ELF-1 (cell line): ENCODE measurements at regions not wholly inside any gene's neighbourhood (a gene's known extent, or its start where the extent isn't known, plus 50 kb on each side); places are given as distances from the start of the nearest gene placed in this dataset.
"Not testable (repeated sequence)": the region's sequence is repeated elsewhere in the genome, so short reads cannot be mapped to it uniquely, and the experiment has no call there.

Source experiments
- DNase-seq: peaks from one replicate; pipeline ENCODE4 v3.0.0-alpha.2; 2016; ENCODE audit warnings: low read depth, low spot score

DNA sequence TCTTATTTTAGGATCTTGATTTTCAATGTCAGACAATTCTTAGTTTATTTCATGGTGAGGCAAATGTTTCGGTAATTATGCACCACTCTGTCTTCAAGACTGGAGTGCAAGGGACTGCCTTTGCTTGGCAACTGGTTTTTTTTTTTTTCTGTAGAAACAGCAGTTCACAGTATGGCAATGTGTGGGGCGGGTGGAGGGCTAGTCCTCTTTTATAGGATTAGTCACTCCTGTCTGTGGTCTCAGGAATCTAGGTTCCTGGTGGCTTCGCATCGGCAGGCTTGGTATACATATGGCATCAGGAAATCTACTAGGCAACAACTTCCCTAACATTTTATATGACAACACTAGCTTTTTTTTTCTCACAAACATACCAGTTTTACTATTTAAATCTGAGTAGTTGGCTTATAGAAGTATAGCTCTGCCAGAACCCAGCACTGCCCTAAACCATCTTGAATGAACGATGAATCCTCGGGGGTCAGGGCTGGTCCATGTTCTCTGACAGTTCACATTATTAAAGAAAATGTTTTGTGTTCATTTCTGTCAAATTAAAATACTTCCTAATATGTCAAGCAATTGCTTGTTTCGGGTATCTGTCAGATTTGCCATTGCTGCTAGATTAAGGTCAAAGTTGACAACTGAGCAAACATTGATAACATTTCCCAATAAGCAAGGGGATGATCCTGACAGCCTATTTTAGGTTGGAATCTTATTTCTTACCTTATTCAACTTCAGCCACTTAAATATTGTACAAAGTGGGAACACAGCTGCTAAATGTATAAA is 289.7 kb upstream of the VSTM2A start:
- no peak for DNase-seq

DNA sequence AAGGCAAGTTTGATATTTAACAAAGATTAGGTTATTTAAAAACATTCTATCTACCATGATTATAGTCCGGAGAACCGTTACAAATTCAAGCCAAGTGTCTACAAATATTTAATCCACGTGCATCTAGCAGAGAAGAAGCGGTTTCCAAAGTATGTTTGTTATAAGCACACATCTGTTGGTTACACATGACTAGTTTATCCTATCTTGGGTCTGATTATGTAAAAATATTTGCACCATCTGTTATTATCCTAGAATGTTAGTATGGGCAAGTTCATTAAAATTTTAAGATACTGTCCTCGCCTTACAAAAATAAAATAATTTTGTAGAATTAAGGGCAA is 289.2 kb upstream of the VSTM2A start:
- no peak for DNase-seq

DNA sequence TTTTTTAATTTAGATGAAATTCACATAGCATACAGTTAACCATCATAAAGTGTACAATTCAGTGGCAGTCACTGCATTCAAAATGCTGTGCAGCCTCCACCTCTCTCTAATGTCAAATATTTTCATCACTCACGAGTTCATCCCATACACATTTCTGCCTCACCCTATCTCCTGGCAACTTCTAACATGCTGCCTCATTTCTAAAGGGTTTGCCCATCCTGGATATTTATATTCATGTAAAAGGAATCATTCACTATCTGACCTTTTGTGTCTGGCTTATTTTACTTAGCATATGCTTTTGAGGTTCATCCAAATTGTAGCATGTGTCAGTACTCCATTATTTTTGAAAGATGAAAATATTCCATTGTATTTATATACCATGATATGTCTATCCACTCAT is 286.9 kb upstream of the VSTM2A start:
- DNase-seq, result no peak

DNA sequence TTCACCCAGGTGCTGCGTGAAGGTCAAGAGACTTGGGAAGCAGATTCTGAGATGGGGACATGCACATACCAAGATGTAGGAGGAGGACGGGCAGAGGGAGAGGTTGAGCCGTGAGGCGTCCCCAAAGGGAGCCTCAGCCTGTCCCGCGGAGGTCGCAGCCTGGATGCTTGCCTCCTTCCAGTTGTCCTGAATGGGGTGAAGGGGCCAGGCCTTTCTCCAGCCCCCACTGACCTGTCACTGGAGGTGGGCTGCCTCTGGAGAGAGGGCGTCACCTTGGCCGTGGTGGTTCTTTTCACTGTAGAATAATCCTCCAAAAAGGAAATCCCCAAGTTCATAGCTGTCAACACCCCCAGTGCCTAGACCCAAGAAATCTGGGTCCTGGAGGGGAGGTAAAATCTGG is 283.0 kb upstream of the VSTM2A start:
- DNase-seq, result no peak

DNA sequence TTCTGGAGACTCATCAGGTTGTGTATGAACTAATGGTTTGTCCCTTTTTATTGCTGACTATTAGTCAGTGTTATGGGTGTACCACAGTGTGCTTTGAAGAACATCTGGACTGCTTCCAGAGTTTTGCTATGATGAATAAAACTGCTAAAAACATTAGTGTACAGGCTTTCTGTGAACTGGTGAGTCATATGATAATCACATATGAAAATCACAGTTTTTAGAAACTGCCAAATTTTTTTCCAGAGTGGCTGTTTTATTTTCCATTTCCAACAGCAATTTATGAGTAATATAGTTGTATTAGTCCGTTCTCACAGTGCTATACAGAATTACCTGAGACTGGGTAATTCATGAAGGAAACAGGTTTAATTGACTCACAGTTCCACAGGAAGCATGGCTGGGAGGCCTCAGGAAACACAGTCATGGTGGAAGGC is 281.2 kb upstream of the VSTM2A start:
- no peak for DNase-seq

DNA sequence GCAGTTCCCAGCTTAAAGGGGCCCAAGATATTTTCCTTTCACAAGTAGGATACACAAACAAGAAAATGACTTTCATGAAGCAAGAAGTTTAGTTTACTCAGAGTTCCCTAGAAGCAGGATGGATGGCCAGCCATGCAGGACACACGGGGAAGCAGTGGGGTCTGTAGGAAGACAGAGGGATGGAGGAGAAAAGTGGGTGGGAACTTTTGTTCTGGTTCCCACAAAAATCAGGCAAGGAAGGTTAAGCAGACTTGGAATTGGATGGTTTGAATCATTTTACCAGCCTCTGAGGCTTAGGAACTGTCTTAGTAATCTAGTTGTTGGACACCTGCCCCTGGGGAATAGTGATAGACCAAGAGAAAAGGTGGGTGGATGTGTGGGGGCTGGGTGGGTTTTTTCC is 263.3 kb upstream of the VSTM2A start:
- peak; percentile 45 for DNase-seq

DNA sequence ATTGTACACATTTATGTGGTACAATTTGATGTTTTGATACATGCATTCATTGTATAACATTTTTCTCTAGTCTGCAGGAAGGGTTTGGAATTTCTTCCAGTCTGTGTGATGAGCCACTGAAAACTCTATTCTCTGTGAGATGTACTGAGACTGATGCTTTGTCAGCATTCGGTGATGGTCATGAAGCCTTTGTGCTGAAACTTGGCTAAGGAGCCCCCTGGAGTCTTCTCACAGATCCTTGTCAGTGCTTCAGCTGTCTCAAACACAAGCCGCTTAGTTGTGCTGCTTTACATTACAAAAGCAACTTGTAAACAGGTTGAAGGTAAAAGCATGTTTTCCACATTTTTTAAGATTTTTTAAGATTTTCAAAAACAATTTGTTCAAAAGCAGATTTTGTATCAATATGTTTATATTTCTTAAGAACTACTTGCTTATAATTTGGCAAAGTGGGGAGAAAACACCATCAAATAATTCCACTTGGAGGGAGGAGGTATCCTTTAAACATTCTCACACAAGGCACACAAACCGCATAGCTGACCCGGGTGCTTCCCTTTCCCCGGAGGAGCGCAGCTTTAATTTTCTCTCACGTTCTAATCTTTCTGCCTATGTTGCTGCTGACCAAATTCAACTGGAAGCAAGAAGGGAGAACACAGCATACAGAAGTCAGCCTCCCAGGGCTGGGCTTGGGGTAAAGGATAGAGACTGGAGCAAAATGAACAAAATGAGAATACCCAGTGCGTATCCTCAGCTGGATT is 249.8 kb upstream of the VSTM2A start:
- DNase-seq, result peak; percentile 67

DNA sequence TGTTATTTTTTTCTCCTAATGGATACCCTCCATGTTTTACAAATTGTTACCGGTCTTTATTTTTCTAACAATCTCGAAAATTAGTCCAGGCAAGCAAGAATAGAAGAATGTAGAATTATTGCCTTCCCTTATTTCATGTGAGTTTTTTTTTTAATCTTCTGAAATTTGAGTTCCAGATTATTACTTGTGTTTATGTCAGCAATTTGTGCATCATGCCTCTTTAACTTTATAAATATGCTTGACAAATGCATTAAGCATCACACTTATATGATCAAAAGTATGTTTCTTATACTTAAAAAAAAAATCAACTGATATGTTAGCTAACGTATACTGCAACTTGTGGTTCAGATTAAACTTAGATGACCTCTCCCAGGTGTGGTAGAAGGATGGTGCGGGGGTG is 242.7 kb upstream of the VSTM2A start:
- no peak for DNase-seq

DNA sequence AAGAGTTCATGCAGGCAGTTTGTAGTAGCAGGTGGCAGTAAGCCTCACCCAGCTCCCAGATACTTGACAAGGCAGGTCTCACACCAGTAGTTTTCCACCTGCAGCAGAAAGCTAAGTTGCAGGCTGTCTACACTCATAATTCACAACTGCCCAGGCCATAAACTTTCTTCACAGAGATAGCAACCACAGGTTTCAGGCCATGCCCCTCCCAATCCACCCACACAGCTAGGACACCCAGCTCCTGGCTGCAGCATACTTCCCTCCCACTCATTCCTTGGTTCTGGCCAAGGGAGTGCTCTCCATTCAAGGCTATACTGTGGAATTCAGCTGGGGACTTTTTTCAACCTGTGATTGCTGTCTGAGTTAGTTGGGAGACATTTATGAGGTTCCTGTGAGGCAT is 226.2 kb upstream of the VSTM2A start:
- DNase-seq, result not testable (repeated sequence)

DNA sequence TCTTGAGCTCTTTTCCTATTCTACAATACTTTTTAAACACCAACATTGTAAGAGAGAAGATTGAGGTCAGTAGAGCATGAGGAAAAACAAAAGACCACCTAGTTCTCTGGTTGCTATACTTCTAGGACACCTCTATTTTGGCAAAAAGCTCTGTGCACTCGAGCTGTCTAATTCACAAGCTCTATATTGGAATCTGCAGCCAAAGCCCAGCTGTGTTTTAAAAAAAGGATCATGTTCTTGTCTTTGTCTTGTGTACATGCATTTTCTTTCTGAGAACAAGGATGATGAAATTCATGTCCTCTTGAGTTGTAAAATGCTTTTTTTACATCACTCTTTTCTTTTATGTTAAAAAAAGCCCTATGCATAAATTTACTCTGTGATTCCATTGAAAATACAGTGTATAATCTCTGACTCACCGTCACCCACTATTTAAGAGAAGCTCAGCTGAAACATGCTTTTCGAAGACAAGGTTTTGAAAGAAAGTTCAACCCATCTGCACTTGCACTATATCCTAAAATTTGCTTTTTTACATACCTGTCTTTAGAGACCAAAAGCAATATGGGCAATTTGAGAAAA is 215.5 kb upstream of the VSTM2A start:
- no peak for DNase-seq

DNA sequence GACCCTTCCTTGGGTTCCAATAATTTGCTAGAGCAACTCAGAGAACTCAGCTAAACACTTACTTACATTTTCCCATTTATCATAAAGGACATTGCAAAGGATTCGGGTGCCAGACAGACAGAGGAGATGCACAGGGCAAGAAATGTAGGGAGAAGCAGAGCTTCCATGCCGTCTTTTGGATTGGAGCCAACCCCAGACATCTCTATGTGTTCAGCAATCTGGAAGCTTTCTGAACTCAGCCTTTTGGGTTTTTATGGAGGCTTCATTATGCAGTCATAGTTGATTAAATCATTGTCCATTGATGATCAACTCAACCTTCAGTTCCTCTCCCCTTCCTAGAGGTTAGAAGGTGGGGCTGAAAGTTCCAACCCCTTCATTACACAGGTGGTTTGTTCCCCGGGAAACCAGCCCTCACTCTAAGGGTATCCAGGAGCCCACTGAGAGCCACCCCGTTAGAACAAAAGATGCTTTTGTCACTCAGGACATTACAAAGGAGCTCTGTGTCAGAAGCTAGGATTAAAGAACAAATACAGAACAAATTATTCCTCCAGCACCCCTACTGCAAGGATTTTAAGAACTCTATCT is 211.9 kb upstream of the VSTM2A start:
- DNase-seq, result no peak

DNA sequence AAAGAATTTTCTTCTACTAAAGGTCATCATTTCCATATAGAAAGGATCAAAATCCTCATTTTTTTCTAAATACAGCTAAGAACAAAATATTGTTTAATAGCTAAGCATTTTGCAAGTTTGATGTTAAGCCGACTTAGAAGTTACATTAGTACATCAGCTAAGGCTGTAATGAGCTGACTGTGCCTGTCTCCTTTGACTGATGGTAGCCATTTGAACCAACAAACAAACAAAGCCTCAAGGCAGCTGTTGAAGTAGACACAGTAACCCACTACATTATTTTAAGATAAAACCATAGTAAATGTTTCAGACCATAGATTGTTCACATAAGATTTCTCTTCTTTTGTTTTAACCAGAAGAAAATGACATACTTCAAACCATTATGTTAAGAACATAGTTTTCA is 210.9 kb upstream of the VSTM2A start:
- no peak for DNase-seq

DNA sequence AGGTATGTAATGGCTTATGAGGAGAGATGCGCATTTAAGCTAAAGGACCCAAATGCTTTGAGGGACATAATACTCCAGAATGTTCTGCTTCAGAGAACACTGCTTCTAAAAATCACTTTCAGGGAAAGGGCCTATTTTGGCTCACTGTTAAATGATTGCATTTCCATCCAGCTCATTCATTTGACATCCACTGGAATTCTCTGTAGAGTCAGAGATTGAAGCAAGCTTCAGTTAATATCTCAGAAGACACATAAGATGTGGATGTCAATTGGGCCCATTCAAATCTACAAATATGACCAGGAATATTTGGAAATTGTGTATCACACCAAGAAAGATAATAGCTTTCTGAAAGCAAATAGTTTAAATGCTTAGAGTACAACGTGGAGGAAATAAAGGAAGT is 209.9 kb upstream of the VSTM2A start:
- no peak for DNase-seq

DNA sequence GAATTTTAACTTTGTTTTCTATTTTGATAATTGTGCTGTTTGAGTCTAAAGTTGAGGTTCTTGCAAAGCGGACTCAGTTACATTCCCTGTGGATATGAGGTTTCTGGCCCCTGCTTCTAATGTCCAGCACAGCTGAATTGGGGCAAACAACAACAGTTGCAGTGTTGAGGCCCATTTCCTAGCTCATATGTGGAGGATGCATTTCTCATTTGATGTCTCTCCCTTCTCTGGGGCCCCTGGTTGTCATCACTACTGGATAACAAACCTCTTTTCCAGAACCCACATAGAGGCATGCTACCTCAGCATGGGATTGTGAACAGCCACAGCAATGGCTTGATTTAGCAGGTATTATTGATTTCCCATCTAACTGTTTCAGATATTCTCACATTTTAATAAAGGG is 208.2 kb upstream of the VSTM2A start:
- DNase-seq, result no peak

DNA sequence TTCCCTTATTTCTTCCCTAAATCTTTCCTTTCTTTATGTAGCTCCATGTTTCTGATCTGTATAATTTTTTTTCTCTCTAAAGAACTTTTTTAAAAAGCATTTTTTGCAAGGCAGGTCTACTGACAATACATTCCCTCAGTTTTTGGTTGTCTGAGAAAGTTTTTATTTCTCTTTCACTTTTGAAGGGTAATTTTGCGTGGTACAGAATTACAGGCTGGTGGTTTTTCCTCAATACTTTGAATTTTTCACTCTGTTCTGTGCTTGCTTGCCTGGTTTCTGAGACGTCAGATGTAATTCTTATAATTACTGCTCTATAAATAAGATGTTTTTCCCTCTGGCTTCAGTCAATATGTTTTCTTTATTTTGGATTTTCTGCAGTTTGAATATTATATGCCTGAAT is 205.4 kb upstream of the VSTM2A start:
- DNase-seq, result no peak

DNA sequence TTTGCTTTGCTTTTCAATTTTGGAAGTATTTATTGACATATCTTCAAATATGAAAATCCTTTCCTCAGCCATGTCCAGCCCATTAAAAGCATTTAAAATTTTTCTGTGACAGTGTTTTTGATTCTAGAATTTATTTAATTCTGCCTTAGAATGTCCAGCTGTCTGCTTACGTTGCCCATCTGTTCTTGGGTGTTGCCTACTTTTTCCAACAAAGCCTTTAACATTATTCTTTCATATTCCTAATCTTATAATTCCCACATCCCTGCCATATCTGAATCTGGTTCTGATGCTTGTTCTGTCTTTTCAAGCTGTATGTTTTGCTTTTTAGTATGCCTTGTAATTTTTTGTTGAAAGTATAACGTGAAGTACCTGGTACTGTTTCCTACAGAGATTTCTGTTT is 204.7 kb upstream of the VSTM2A start:
- no peak for DNase-seq

DNA sequence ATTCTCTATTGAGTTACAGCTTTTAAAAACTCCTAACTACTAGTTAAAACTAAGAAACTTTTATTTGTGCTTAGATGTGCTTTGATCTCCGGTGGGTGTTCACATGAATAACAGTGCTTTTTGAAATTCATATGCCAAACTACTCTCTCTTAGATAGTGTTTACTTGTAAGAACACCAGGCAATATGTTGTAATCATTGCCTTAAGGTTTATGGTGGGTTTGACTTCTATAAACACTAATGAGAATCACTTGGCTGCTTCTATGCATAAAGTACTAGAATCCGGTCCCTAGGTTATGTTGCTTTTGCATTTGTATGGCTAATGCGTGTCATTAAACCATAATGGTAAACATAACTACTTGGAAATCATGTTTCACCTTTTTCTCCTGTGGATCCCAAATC is 203.9 kb upstream of the VSTM2A start:
- DNase-seq, result no peak

DNA sequence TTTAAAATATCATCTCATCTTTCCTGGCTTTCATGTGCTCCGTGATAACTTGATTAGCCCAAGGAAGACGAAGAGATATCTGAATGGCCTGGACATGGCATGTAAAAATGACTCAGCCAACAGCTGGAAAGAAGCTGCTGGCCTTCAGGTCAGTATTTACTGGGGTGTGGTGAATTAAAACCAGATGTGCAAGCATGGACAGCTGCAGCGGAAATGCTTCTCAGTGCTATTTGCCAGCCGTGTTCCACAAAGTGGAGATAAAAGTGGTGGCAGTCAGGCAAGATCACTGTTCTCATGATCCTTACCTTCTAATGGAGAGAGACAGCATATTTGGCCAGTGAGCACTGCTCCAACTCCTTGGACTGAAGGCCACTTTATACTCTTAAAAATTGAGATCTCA is 203.1 kb upstream of the VSTM2A start:
- DNase-seq, result no peak

DNA sequence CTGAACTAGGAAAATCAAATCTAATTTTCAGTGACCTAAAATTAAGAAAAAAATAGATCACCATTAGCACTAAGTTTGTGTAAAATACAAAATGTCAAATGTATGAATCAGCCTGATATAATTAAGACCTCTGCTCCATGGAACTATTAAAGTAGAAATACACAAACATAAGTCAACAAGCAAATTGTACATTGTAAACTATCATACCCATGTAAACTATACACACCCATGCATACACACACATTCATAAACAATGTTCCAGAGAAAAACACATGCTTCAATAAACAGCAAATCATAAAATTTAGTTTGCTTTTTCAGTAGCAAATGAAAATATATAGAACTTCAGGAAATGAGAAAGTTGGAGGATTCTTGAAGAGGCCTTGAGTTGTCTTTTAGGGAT is 199.7 kb upstream of the VSTM2A start:
- DNase-seq, result no peak

DNA sequence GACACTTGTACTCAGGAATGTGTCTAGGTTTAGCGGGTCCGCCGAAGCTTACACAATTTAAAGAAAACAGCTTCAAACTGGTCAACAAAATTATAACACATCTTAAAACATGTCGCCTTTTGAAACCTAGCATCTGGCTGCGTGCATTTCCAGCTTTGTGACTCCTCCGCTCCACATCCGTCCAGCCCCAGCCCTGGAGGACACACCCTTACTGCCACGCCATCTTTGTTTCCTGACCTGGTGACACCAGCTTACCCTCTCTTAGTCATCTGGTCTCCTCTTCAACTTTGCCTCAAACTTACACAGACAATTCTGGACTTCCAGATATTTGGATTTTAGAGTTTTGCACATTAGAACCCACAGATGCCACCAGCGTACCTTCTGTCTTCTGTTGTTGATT is 198.7 kb upstream of the VSTM2A start:
- DNase-seq, result no peak

DNA sequence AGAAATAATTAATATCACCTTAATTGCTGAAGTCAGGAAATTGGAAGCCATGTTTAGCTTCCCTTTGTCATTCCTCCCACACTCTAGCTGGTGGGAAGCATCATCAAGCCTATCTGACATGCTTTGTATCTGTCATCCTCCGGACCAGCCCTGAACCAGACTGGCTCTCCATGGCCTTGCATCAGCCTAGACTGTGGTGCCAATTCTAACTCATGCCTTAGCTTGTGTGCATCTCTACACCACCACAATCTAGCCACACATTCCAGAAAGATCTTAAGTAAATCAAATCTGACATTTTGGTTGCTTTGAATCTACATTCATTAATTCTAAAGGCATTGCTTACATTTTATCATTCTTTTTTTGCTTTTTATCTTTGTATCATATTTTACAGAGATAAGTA is 196.4 kb upstream of the VSTM2A start:
- no peak for DNase-seq

DNA sequence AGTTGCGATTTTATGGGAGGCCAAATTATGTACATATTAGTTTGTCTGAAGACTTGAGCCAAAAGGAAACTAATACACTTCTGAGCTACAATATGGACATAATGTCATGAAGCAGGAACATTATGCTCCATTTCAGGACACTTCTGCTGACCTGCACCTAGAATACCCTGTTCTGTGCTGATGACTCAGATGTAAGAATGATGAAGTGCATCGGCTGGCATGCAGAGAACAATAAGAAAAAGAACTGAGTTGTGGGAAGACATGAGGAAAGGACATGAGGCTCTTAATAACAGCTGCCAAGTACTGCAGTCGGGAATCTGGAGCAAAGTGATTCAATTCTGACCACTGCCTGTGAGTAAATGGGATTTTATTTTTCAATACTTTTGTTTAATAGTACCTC is 192.9 kb upstream of the VSTM2A start:
- no peak for DNase-seq

DNA sequence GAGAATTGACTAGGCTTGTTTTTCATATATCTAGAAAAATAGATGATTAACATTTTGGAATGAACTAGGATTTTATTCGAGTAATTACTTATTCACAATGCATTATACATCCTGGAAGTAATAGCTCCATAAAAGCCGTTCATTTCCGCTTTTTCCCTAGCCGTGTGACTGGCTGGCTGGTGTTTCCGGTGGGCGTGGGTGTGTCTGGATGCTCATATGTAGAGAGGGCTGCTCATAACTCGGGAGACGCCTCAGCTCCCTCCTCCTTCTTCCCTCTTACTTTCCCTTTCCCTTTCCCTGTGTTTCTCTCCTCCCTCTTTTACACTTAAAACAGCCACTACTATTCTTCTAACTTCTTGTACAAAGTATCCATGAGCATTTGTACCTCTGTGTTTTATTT is 187.7 kb upstream of the VSTM2A start:
- no peak for DNase-seq
